HEK293T (cell line): ENCODE measurements at regions not wholly inside any gene's neighbourhood (a gene's known extent, or its start where the extent isn't known, plus 50 kb on each side); places are given as distances from the start of the nearest gene placed in this dataset.
"Not testable (repeated sequence)": the region's sequence is repeated elsewhere in the genome, so short reads cannot be mapped to it uniquely, and the experiment has no call there.

Experiments
- CTCF ChIA-PET: fragments of 350-600 bp; formaldehyde crosslinking; extraction: SDS; loops from one replicate; lab custom pipeline; 2021; ENCODE audit warnings: antibody characterized with exemption, inconsistent platforms; lab: Yijun Ruan, JAX
- POLR2A ChIA-PET: fragments of 350-600 bp; formaldehyde crosslinking; extraction: SDS; loops from one replicate; lab custom pipeline; 2020; ENCODE audit warnings: antibody characterized with exemption, inconsistent platforms; lab: Yijun Ruan, JAX
- DNase-seq: peaks from one replicate; pipeline ENCODE4 v3.0.0; 2012; ENCODE audit warnings: mixed read lengths; ENCODE audit errors: extremely low spot score
- ARNT ChIP-seq: fragments of 450-650 bp; IDR thresholded peaks from 2 replicates; pipeline ENCODE4 v1.6.1; 2017; ENCODE audit warnings: mild to moderate bottlenecking
- BHLHE40 ChIP-seq: fragments of 450-650 bp; IDR thresholded peaks from 2 replicates; pipeline ENCODE4 v1.6.1; 2016; ENCODE audit warnings: mild to moderate bottlenecking, moderate library complexity, borderline replicate concordance
- CTBP1 ChIP-seq: fragments of 450-650 bp; IDR thresholded peaks from 2 replicates; pipeline ENCODE4 v1.6.1; 2016; ENCODE audit warnings: borderline replicate concordance
- ELF4 ChIP-seq: fragments of 450-650 bp; IDR thresholded peaks from 2 replicates; pipeline ENCODE4 v1.6.1; 2017; ENCODE audit warnings: antibody characterized with exemption
- FOXA1 ChIP-seq: fragments of 450-650 bp; IDR thresholded peaks from 2 replicates; pipeline ENCODE4 v1.6.1; 2016; ENCODE audit warnings: mild to moderate bottlenecking
- FOXK2 ChIP-seq: fragments of 450-650 bp; IDR thresholded peaks from 2 replicates; pipeline ENCODE4 v1.6.1; 2016; ENCODE audit warnings: mild to moderate bottlenecking
- FOXM1 ChIP-seq: fragments of 450-650 bp; IDR thresholded peaks from 2 replicates; pipeline ENCODE4 v1.6.1; 2017; ENCODE audit warnings: mild to moderate bottlenecking, borderline replicate concordance
- HDGF ChIP-seq: fragments of 450-650 bp; IDR thresholded peaks from 2 replicates; pipeline ENCODE4 v1.6.1; 2017; ENCODE audit warnings: antibody characterized with exemption, borderline replicate concordance
- L3MBTL2 ChIP-seq: fragments of 450-650 bp; conservative IDR thresholded peaks from 2 replicates; pipeline ENCODE4 v1.6.1; 2016; ENCODE audit warnings: mild to moderate bottlenecking
- LEF1 ChIP-seq: fragments of 450-650 bp; IDR thresholded peaks from 2 replicates; pipeline ENCODE4 v1.6.1; 2017; ENCODE audit warnings: mild to moderate bottlenecking, borderline replicate concordance
- NFRKB ChIP-seq: fragments of 450-650 bp; IDR thresholded peaks from 2 replicates; pipeline ENCODE4 v1.6.1; 2016; ENCODE audit warnings: mild to moderate bottlenecking, moderate library complexity
- SP1 ChIP-seq: fragments of 450-650 bp; IDR thresholded peaks from 2 replicates; pipeline ENCODE4 v1.6.1; 2017
- SUZ12 ChIP-seq: fragments of 450-650 bp; IDR thresholded peaks from 2 replicates; pipeline ENCODE4 v1.6.1; 2016; ENCODE audit warnings: mild to moderate bottlenecking
- TARDBP ChIP-seq: fragments of 450-650 bp; IDR thresholded peaks from 2 replicates; pipeline ENCODE4 v1.6.1; 2016
- ZNF384 ChIP-seq: fragments of 450-650 bp; IDR thresholded peaks from 2 replicates; pipeline ENCODE4 v1.6.1; 2016
- TF ChIP-seq, protein P1 (sequence below): fragments of 450-650 bp; IDR thresholded peaks from 2 replicates; pipeline ENCODE4 v1.6.1; 2016

DNA sequence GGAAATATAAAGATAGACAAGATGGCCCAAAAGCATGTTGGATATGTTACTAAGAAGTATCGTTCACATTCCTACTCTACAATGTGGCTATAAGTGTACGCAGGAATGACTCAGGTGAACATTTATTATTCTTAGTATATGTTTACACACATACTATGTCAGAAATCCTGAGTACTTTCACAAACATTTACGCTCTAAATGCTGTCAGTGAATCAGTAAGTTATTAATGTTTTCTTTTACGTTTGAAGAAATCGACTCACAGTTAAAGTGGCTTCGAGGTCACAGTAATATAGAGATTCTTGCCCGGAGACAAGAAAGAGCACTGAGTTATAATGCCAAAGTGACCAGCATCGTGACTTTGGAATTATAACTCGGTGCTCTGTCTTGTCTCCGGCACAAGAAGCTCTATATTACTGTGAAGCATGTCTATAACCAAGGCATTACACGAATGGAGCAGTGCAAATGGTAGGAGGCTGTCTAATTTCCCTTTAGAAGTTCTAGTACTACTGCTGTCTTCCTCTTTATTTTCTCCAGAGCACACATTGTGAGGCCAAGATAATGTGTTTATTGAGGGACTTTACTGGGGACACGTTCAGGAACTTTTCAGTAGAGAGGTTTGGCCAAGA, 61.8 kb upstream of the P3H2 start:
- DNase-seq, result no peak
- no peak for TF ChIP-seq SUZ12
- TF ChIP-seq FOXA1, result no peak
- no peak for TF ChIP-seq NFRKB
- no peak for TF ChIP-seq FOXK2
- TF ChIP-seq ARNT, result no peak
- no peak for TF ChIP-seq ELF4
- TF ChIP-seq ZNF384, result no peak
- no peak for TF ChIP-seq TARDBP
- no peak for TF ChIP-seq FOXM1
- TF ChIP-seq L3MBTL2, result no peak
- TF ChIP-seq SP1, result no peak
- TF ChIP-seq HDGF, result no peak
- no peak for TF ChIP-seq CTBP1
- no peak for TF ChIP-seq LEF1
- TF ChIP-seq, protein P1, sequence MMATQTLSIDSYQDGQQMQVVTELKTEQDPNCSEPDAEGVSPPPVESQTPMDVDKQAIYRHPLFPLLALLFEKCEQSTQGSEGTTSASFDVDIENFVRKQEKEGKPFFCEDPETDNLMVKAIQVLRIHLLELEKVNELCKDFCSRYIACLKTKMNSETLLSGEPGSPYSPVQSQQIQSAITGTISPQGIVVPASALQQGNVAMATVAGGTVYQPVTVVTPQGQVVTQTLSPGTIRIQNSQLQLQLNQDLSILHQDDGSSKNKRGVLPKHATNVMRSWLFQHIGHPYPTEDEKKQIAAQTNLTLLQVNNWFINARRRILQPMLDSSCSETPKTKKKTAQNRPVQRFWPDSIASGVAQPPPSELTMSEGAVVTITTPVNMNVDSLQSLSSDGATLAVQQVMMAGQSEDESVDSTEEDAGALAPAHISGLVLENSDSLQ, result no peak
- no peak for TF ChIP-seq BHLHE40
- POLR2A ChIA-PET, result interaction anchor here (0.8 to 1.0 kb wide), 2 partner anchors 13 to 50 kb away, joined by 3 read pairs; no protein-coding TSS in a partner anchor
- CTCF ChIA-PET, result interaction anchor here (0.6 to 1.0 kb wide), 3 partner anchors 70 to 187 kb away, joined by 3 to 7 read pairs (median 5); no protein-coding TSS in a partner anchor

DNA sequence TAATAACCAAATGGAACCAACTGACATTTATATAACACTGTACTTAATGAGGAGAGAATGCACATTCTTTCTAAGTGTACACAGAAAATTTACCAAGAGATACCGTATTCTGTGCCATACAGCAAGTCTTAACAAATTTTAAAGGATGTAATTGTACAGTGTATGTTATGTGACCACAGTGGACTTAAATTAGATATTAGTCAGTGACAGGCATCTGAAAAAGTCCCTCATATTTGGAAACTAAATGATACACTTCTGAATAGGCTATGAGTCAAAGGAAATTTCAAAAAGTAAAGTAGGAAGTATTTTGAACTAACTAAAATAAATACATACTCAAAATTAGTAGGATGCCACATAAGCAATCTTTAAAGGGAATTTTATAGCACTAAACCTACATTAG, 59.6 kb upstream of the P3H2 start:
- DNase-seq, result no peak

DNA sequence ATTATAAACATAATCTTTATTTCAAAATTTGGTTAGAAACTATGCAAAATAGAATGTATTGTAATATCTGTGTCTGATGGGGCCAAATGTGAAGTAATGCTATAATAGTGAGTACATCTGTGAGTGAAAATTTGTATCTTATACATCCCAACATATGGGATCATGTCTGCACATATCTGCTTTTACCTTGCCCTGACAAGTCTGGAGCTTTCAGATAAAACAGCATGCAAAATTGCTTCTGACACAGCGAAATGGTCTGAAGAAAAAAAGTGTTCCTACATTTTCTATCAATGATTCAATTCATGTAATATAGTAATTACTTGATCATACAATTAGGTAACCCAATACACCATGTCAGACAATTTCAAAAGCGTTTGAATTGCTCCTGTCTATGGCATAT, 58.1 kb upstream of the P3H2 start:
- ChIA-PET POLR2A (no interaction called here), CTCF (no interaction called here)
- no peak for DNase-seq
- TF ChIP-seq BHLHE40, result no peak

More for the DNA sequence above, 59.6 kb upstream of the P3H2 start:
- ChIA-PET CTCF (interaction anchor here (0.7 kb wide), 1 partner anchor 40 kb away, joined by 3 read pairs; no protein-coding TSS in a partner anchor), POLR2A (no interaction called here)
- no peak for TF ChIP-seq SP1
- TF ChIP-seq NFRKB, result no peak
- TF ChIP-seq CTBP1, result no peak
- TF ChIP-seq LEF1, result no peak
- no peak for TF ChIP-seq ELF4
- no peak for TF ChIP-seq FOXK2
- TF ChIP-seq BHLHE40, result no peak
- TF ChIP-seq FOXM1, result no peak
- no peak for TF ChIP-seq ARNT
- TF ChIP-seq FOXA1, result no peak
- TF ChIP-seq L3MBTL2, result no peak
- TF ChIP-seq HDGF, result no peak
- no peak for TF ChIP-seq SUZ12
- no peak for TF ChIP-seq TARDBP
- TF ChIP-seq ZNF384, result no peak
- TF ChIP-seq, protein P1, result no peak

DNA sequence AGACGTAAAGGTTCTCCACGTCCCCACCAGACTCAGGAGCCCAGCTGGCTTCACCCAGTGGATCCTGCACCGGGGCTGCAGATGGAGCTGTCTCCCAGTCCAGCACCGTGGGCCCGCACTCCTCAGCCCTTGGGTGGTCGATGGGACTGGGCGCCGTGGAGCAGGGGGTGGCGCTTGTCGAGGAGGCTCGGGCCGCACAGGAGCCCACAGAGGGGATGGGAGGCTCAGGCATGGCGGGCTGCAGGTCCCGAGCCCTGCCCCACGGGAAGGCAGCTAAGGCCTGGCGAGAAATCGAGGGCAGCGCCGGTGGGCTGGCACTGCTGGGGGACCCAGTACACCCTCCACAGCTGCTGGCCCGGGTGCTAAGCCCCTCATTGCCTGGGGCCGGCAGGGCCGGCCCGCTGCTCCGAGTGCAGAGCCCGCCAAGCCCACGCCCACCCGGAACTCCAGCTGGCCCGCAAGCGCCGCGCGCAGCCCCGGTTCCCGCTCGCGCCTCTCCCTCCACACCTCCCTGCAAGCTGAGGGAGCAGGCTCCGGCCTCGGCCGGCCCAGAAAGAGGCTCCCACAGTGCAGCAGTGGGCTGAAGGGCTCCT, 56.3 kb upstream of the P3H2 start:
- CTCF ChIA-PET, POLR2A ChIA-PET: not testable (repeated sequence)

DNA sequence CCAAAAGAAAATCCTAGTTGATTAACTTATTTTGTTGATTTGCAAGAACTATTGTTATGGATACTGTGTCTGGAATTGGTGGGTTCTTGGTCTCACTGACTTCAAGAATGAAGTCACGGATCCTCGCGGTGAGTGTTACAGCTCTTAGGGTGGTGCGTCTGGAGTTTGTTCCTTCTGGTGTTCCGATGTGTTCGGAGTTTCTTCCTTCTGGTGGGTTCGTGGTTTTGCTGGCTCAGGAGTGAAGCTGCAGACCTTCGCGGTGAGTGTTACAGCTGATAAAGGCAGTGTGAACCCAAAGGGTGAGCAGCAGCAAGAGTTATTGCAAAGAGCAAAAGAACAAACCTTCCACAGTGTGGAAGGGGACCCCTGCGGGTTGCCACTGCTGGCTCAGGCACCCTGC, 55.4 kb upstream of the P3H2 start:
- CTCF ChIA-PET, POLR2A ChIA-PET, DNase-seq: not testable (repeated sequence)

More for the DNA sequence above, 56.3 kb upstream of the P3H2 start:
- DNase-seq, result not testable (repeated sequence)

DNA sequence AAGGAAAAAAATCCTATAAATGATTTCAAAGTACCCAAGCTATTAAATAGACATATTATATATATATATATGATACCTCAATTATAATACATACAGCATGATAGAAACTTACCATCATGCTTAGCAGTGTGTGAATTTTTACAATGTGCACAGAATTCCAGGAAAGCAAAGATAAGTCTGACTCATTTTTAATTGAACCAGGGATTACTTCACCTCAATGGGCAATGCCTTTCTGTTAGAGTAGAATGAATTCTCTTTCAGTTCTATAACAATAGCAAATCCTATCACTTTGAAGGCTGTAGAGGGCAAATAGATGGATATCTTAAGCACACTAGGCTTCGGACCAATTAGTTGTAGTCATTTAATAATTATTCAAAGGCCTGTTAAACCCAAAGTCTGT, 54.8 kb upstream of the P3H2 start:
- CTCF ChIA-PET, result interaction anchor here (0.5 kb wide), 1 partner anchor 137 kb away, joined by 4 read pairs; no protein-coding TSS in a partner anchor
- TF ChIP-seq FOXK2, result no peak
- no peak for TF ChIP-seq ELF4
- TF ChIP-seq HDGF, result no peak
- no peak for TF ChIP-seq CTBP1
- TF ChIP-seq FOXM1, result no peak
- TF ChIP-seq SP1, result no peak
- no peak for TF ChIP-seq SUZ12
- no peak for TF ChIP-seq LEF1
- POLR2A ChIA-PET, result no interaction called here
- DNase-seq, result no peak

DNA sequence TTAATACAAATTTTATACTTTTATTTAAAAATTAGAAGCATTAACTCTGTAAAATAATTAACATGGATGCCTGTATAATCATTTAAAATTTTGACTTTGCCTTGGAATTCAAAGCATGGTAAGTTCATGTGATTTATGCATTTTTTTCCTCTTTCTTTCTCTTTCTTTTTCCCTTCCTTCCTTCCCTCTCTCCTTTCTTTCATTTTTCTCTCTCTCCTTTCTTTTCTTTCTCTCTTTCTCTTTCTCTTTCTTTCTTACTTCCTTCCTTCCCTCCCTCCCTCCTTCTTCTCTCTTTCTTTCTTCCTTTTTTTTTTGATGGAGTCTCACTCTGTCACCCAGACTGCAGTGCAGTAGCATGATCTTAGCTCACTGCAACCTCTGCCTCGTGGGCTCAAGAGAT, 53.8 kb upstream of the P3H2 start:
- no peak for DNase-seq
- POLR2A ChIA-PET, result no interaction called here
- CTCF ChIA-PET, result interaction anchor here (0.7 kb wide), 1 partner anchor 1631 kb away, joined by 5 read pairs; no protein-coding TSS in a partner anchor
- TF ChIP-seq BHLHE40 (no peak), ARNT (no peak), NFRKB (no peak), L3MBTL2 (no peak)
- TF ChIP-seq, protein P1, result no peak
